RWPE2 (cell line): ENCODE measurements at regions not wholly inside any gene's neighbourhood (a gene's known extent, or its start where the extent isn't known, plus 50 kb on each side); places are given as distances from the start of the nearest gene placed in this dataset.

ENCODE experiments used
- ATAC-seq: fragments of 200-7000 bp; cut with Tn5 transposase; 3 replicates; pipeline ENCODE4 v1.9.1; 2021; ENCODE audit warnings: low read depth
- DNase-seq: peaks from one replicate; pipeline ENCODE4 v3.0.0-alpha.2; 2020; ENCODE audit warnings: low spot score
- H3K27ac ChIP-seq: fragments of 450-650 bp; 2 replicates; pipeline ENCODE4 v1.5.1; 2017; ENCODE audit warnings: mild to moderate bottlenecking; ENCODE audit not compliant: poor library complexity, severe bottlenecking
- H3K27me3 ChIP-seq: fragments of 250-450 bp; sonication (Bioruptor Pico); 2 replicates; pipeline ENCODE4 v1.5.1; 2021; ENCODE audit warnings: mild to moderate bottlenecking, moderate library complexity; ENCODE audit not compliant: insufficient read depth, poor library complexity, severe bottlenecking
- H3K36me3 ChIP-seq: fragments of 250-450 bp; sonication (Bioruptor Pico); 2 replicates; pipeline ENCODE4 v1.5.1; 2020; ENCODE audit warnings: low read depth, mild to moderate bottlenecking, moderate library complexity
- H3K4me1 ChIP-seq: fragments of 250-450 bp; sonication (Bioruptor Pico); 2 replicates; pipeline ENCODE4 v1.5.1; 2021; ENCODE audit warnings: mild to moderate bottlenecking, moderate library complexity; ENCODE audit not compliant: insufficient read depth, poor library complexity, severe bottlenecking
- H3K4me3 ChIP-seq: fragments of 250-450 bp; sonication (Bioruptor Pico); 2 replicates; pipeline ENCODE4 v1.5.1; 2021; ENCODE audit warnings: mild to moderate bottlenecking, moderate library complexity; ENCODE audit not compliant: severe bottlenecking
- H3K9me3 ChIP-seq: fragments of 250-450 bp; sonication (Bioruptor Pico); 2 replicates; pipeline ENCODE4 v1.5.1; 2021; ENCODE audit warnings: mild to moderate bottlenecking, moderate library complexity; ENCODE audit not compliant: severe bottlenecking
- TF ChIP-seq, protein P1 (sequence below): fragments of 450-650 bp; IDR thresholded peaks from one replicate; pipeline ENCODE4 v1.5.1; 2017; ENCODE audit warnings: mild to moderate bottlenecking, moderate library complexity; ENCODE audit not compliant: poor library complexity, severe bottlenecking

DNA sequence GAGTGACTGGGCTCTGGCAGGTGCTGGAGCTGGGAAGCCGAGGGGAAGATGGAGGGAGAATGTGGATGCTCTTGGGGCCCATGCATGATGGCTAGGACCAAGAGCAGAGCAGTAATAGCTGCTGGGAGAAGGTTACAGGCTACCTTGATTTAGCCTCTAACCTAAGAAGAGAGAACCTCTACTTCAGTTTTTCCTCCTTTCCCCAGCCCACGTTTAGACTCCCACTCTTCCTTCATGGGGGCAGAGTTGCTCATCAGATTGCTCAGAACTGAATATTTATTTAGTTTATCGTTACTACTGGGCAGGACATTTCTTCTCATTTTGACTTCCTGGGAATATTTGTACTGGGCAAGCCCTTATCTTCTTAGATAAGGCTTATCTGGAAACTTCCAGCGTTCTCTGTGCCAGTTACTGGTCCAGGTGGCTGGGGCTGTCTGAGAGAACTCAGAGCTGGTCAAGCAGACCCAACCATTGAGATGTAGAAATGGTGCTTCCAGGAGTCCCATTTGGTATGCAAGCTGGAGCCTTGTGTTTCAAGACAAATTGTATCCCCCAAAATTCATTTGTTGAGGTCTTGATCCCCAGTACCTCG, 442.9 kb upstream of the BOD1L1 start:
- Histone ChIP-seq H3K9me3 (no peaks in the 10 kb centered on the region), H3K27me3 (no peaks in the 10 kb centered on the region), H3K36me3 (no peaks in the 10 kb centered on the region), H3K4me3 (no peak overlapping the region), H3K27ac (no peak overlapping the region), H3K4me1 (no peaks in the 10 kb centered on the region)
- DNase-seq: no peak
- ATAC-seq: no peak
- TF ChIP-seq, protein P1, sequence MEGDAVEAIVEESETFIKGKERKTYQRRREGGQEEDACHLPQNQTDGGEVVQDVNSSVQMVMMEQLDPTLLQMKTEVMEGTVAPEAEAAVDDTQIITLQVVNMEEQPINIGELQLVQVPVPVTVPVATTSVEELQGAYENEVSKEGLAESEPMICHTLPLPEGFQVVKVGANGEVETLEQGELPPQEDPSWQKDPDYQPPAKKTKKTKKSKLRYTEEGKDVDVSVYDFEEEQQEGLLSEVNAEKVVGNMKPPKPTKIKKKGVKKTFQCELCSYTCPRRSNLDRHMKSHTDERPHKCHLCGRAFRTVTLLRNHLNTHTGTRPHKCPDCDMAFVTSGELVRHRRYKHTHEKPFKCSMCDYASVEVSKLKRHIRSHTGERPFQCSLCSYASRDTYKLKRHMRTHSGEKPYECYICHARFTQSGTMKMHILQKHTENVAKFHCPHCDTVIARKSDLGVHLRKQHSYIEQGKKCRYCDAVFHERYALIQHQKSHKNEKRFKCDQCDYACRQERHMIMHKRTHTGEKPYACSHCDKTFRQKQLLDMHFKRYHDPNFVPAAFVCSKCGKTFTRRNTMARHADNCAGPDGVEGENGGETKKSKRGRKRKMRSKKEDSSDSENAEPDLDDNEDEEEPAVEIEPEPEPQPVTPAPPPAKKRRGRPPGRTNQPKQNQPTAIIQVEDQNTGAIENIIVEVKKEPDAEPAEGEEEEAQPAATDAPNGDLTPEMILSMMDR: no peak

- Histone ChIP-seq H3K36me3 (no peaks in the 10 kb centered on the region), H3K4me3 (no peak overlapping the region), H3K9me3 (no peaks in the 10 kb centered on the region), H3K27ac (no peak overlapping the region), H3K27me3 (no peaks in the 10 kb centered on the region), H3K4me1 (no peaks in the 10 kb centered on the region)
- TF ChIP-seq, protein P1: no peak
- no peak for ATAC-seq
- DNase-seq: no peak
These were observed 445.0 kb upstream of the BOD1L1 start for GRCh38 chr4:14072506-14072905.

DNA sequence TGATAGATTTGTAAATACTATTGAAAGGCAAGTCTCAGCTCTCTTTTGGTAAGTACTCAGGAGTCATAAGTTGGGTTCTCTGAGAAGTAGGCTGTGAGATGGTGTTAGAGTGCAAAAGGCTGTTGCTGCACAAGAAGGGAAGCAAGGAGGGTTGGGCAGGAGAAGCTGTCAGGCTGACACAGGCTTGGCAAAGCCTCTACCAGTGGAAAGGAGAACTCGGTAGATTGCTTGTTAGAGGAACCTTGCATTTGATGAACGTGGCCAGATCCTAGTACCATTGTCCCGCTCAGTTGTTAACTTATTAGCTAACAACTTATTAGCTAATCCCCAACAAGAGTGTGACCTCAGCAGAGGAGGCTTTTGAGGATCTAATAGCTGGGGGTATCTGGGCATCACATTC, 449.3 kb upstream of the BOD1L1 start:
- H3K9me3 ChIP-seq: no peaks in the 10 kb centered on the region
- TF ChIP-seq, protein P1: no peak
- no peaks in the 10 kb centered on the region for H3K27me3 ChIP-seq
- H3K27ac ChIP-seq: no peak overlapping the region
- ATAC-seq (no peak), DNase-seq (no peak)
- no peaks in the 10 kb centered on the region for H3K4me1 ChIP-seq
- no peaks in the 10 kb centered on the region for H3K36me3 ChIP-seq
- H3K4me3 ChIP-seq: no peak overlapping the region

GRCh38 chr4:14078326-14078725, 450.8 kb upstream of the BOD1L1 start:
- TF ChIP-seq, protein P1: no peak
- Histone ChIP-seq H3K27me3 (no peaks in the 10 kb centered on the region), H3K36me3 (no peaks in the 10 kb centered on the region), H3K4me1 (no peaks in the 10 kb centered on the region), H3K9me3 (no peaks in the 10 kb centered on the region), H3K4me3 (no peak overlapping the region), H3K27ac (no peak overlapping the region)
- no peak for DNase-seq
- ATAC-seq: no peak

DNA sequence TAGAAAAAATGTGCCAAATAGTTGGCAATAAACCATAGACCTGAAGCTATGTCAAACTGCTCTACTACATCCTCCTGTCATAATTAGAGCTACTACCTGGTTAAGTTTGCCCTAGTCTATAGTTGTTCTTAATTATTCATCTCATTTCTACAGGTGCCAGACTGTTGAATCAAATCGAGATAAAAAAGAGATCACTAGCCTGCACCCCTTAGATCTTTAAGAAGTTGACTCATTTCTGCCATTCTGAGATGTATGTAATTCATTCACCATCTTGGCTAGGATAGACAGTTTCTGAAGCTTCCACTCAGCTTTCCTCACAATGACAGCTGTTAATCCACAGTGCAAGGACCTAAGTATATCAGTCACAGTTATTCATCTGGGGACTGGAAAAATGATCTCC, 452.1 kb upstream of the BOD1L1 start:
- no peak for ATAC-seq
- Histone ChIP-seq H3K9me3 (no peaks in the 10 kb centered on the region), H3K27me3 (no peaks in the 10 kb centered on the region), H3K4me1 (no peaks in the 10 kb centered on the region), H3K27ac (no peak overlapping the region), H3K4me3 (no peak overlapping the region), H3K36me3 (no peaks in the 10 kb centered on the region)
- DNase-seq: no peak
- TF ChIP-seq, protein P1: no peak
